Femur (tissue), 1 donor: ENCODE measurements at regions not wholly inside any gene's neighbourhood (a gene's known extent, or its start where the extent isn't known, plus 50 kb on each side); places are given as distances from the start of the nearest gene placed in this dataset.
"Not testable (repeated sequence)": the region's sequence is repeated elsewhere in the genome, so short reads cannot be mapped to it uniquely, and the experiment has no call there.

Source experiments
- DNase-seq: peaks from one replicate; pipeline ENCODE4 v3.0.0-alpha.2; 2017

DNA sequence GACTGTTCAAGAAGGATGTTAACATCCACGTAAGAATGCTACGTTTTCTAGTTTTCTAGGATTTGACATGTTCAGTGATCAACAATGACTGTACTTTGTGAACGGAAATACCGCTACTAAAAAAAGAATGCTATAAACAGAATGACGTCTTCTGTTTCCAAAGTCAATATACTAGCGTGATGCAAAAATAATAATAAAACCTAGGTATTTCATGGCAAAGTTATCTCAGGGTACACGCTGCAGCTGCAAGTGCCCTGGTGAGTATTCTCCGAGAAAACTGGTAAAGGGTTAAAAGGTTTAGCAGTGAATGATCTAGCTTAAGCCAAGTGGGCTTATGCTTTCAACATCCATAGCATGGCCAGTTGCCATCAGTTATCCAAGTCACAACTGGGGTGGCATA, 653.3 kb upstream of the PFKP start:
- no peak for DNase-seq

DNA sequence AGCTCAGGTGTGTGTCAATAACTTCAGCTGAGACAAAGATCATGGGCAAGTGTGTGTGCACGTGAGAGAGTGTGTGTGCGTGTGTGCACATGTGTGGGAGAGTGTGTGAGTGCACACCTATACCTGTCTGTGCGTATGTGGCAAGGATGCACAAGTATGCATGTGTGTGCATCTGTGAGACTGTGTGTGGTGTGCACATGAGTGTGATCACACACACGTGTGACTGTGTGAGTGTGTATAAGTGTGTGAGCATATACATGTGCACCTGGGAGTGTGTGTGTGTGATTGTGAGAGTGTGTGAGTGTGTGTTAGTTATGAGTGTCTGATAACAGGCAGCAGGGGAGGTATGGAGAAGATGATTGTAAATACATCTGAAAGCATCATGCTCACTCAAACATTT, 657.3 kb upstream of the PFKP start:
- DNase-seq = no peak

- DNase-seq = no peak
Observed at GRCh38 chr10:2401459-2401858, 664.1 kb upstream of the ADARB2 start.

- no peak for DNase-seq
Observed at GRCh38 chr10:2399482-2399881, 662.2 kb upstream of the ADARB2 start.

DNA sequence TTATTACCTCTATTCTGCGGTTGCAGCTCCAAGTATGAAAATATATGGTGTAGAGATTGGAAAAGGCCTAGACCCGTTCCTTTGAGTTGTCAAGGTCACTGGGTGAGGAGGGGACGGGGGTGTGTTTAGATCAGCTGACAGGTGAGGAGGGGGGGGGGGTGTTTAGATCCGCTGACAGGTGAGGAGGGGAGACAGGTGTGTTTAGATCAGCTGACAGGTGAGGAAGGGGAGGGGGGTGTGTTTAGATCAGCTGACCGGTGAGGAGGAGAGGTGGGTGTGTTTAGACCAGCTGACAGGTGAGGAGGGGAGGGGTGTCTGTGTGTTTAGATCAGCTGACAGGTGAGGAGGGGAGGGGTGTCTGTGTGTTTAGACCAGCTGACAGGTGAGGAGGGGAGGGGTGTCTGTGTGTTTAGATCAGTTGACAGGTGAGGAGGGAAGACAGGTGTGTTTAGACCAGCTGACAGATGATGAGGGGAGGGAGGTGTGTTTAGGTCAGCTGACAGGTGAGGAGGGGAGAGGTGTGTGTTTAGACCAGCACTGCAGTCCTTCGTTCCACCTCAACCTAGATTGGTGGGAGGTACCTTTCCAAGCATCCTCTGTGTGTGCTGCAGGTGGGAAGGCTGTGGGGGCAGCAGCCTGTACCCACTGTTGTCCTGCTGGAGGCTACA, 655.0 kb upstream of the ADARB2 start:
- DNase-seq = no peak

GRCh38 chr10:2387672-2388071, 650.3 kb upstream of the ADARB2 start:
- no peak for DNase-seq

DNA sequence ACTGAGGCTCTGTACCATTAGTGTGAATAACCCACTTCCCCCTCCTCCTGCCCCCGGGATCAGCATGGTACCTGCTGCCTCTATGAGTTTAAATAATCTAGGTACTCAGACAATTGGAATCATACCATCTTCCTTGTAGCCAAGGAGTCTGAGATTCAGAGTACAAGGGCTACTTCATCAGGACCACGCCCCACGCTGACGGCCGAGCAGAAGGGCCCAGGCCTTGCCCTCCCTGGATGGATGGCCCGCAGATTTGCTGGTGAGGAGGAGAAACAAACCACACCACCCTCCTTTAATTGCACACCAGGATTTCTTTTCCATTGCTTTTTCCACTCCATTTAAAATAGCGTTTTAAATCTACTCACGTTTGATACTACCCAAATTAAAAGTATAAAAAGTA, 649.9 kb upstream of the ADARB2 start:
- no peak for DNase-seq

DNA sequence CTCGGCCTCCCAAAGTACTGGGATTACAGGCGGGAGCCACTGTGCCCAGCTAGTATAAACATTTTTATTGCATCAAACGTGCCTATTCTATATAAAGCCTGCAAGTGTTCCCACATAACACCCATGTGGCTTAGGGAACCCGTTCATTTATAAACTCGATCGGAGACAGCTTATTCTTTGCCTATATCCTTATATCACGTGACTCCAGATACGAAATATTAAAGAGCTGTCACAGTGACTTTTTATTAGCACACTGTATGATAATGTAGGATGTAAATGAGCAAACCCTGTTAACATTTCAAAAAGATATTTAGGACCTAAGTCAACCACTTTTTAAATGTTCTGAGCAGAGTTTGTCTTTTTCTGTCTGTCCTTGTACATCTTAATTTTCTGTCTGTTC, 642.9 kb upstream of the ADARB2 start:
- no peak for DNase-seq

GRCh38 chr10:2367083-2367482, 629.8 kb upstream of the ADARB2 start:
- no peak for DNase-seq

- no peak for DNase-seq
Observed at GRCh38 chr10:2366264-2366931, 629.1 kb upstream of the ADARB2 start.

DNA sequence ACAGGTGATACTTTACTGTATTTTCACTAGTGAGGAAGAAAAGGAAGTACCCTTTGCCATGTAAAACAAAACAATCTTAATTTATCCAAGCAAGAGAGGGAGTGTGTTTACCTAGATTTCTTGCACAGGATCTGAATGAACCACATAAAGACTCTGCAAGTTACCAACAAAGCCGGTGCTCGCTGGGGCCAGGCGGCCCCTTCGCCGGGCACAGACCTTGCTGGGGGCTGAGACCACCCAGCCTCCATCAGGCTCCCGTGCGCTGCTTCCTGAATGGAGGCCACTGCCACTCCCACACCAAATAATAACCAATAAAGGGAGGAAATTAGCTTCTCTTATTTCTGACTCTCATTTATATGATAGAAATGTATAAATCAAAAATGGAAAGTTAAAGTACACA, 625.0 kb upstream of the ADARB2 start:
- no peak for DNase-seq

GRCh38 chr10:2358586-2358985, 621.3 kb upstream of the ADARB2 start:
- DNase-seq = no peak

DNA sequence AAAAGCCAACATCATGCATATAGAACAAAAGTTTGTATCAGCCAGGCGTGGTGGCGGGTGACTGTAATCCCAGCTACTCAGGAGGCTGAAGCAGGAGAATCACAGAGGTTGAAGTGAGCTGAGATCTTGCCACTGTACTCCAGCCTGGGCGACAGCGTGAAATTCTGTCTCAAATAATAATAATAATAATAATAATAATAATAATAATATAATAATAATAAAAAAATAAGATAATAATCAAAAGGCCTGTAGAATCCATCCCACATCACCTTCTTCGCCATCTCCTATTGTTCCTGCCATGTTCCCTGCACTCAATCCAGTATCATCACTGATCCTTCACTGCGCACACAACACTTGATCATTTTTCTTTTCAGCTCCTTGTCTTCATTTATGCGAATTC, 619.3 kb upstream of the ADARB2 start:
- DNase-seq = no peak

DNA sequence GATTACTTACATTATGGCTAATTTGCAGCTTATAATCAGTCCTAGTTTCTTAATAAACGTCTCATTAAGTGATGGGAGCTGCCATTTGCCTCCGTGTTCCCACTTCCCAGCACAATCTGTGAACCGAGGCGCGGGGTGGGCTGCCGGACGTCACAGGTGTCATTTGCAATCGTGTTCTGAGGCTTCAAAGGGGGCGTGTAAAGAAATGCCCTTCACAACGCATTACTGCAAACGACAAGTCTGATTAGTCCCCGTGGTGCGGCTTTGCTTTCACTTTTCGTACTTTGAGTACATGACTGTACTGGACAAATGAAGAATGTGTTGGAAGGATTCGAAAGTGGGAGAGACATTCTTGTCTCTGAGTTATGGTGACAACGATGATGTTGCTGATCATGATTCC, 614.2 kb upstream of the ADARB2 start:
- DNase-seq = no peak

DNA sequence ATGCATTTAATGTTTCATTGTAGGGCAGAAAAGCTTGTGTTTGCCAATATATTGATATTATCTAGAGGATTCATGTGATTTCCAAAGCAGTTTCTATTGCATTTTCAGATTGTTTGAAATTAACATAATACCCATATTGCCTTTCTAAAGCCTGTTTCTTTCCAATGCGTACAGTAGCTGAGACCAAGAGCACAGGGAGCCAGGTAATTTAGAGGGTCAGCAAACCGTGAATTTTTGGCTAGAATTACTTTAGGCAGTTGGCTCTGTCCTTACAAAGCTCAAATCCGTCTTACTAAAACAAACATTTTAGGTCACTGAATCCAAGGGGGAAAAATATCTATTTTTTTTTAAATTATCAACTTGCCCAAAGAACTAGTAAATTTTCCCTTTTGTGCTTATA, 604.9 kb upstream of the ADARB2 start:
- no peak for DNase-seq

DNA sequence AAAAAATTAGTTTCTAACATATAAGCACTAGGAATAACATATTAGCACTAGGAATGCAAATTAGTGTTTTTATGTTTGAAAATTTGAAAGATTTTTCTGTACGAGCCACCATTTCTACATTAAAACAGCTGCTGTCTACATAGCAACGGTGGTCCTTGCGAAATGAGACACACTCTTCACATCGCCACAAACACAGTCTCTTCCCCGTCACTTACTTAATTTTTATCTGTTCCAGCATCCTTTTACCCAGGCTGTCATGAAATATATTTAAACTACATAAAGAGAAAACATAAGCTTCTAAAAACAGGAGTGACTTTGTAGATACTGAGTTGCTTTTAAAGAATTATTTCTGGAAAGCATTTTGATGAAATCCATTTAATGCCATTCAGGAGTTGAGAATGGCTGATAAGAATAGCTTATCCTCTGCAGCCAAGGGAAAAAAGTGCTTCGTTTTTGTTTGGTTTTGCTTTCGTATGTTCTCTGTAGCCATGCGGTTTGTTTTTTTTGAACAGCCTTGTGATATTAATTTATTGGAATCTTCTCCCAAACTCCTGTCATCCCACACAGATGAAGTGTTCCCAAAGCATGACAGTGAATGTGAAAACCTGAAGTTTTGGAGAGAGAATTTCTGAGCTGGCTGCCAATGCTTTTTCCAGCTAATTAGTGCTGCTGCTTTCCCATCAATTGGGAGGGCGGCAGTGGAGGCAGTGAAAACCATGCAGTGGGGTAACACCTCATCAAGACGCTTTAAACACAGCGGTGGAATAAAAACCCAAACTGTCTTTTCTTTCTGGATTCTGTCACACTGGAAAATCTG, 603.7 kb upstream of the ADARB2 start:
- peak; percentile 52 for DNase-seq

DNA sequence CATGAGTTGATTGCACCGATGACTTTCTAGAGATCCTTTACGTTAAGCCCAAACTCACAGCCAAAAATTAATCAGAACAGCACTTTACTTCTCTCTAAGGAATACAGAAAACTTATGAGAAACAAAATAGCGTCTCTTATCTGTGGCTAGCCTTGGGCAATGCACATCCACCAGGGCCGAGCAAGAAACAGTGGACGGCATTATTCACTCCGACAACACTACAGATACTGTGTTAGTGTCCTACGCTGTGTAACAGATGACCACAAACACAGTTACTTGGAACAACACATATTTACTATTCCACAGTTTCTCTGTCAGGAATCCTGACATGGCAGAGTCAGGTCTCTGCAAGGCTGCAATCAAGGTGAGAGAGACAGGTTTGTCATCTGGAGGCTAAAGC, 598.3 kb upstream of the ADARB2 start:
- DNase-seq = no peak

DNA sequence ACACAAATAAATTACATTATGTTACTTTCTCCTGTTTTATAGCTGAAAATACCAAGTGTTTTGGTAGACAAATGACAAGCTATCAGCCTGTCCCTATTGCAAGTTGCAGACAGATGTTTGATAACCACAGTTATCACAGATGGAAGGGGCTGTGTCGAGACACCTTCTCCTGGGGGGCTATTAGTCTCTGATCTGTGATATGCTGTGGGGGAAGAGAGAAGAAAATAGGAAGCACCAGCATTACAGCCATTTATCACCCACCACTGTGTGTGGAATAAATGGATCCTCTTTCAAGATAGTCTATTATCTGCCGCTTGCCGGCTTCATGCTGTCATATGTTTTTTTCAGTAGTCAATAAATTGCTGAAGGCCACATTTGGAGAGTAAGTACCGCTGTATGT, 597.2 kb upstream of the ADARB2 start:
- DNase-seq = no peak

DNA sequence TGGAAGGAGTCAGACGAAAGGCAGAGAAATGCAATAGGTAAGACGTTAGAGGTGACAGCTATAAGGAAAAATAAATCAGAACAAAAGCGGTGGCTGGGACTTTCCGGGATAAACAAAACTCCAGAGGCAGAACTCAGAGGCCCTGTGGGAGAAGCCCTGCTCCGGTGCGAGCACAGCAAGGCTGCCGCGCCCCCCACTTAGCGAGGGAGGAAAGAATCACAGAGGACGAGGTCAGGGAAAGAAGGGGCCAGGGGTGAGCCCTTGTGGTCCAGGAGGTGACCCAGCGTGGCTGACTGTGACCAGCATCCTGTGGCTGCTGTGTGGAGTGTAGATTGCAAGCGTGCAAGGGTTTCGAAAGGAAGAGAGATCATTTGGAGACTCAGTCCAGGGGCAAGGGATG, 591.8 kb upstream of the ADARB2 start:
- DNase-seq = no peak

- no peak for DNase-seq
Observed at GRCh38 chr10:2326411-2326810, 589.1 kb upstream of the ADARB2 start.

DNA sequence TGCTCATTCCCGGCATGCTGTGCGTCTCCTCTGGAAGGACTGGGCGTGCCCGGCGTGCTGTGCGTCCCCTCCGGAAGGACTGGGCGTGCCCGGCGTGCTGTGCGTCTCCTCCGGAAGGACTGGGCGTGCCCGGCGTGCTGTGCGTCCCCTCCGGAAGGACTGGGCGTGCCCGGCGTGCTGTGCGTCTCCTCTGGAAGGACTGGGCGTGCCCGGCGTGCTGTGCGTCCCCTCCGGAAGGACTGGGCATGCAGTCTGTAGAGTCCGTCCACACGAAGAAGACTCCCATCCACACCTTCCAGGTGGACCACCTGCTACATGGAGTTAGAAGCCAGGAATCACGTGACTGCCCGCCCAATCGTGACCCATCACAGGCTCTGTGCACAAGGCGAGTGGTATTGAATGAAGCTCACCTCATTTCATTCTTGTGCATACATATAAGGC, 577.7 kb upstream of the ADARB2 start:
- not testable (repeated sequence) for DNase-seq

GRCh38 chr10:2306081-2306480, 568.8 kb upstream of the ADARB2 start:
- no peak for DNase-seq

DNA sequence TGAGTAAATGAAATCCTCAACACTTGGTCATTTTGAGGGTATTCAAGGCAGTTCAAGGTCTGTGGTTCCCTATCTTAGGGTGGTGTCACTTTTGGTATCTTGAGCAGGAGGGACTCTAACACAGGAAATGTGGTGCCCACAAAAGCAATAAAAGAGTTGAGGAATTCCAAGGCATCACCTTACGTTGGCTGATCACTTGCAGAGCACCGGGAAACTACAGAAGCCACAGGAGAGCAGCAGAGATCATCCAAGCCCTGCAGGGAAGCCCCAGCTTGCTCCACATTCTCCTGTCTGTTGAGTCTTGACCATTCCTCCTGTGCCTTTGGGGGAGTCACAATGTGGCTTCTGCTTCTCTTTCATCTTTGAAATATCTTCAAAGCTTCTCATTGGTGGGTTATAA, 565.8 kb upstream of the ADARB2 start:
- DNase-seq = no peak

DNA sequence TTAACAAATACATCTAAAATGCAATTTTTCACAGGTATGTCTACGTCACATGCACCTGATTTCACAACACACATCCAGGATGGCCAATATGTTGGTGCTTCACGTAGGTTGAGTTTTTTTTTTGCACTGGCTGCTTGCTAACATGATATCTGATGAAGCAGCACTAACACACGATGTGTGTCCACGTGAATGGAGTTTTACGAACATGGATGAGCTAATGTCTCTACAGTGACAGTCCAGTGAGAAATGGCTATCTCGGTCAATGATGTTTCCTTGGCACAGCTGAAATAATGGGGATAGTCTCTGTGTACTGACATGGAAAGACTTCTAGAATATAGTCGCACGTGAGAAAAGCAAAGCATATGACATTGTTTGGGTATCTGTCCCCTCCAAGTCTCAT, 563.9 kb upstream of the ADARB2 start:
- DNase-seq = no peak
